HG02610 (cell line): ENCODE measurements at regions not wholly inside any gene's neighbourhood (a gene's known extent, or its start where the extent isn't known, plus 50 kb on each side); places are given as distances from the start of the nearest gene placed in this dataset.
"Not testable (repeated sequence)": the region's sequence is repeated elsewhere in the genome, so short reads cannot be mapped to it uniquely, and the experiment has no call there.

Experiments
- ATAC-seq: cut with Tn5 transposase; IDR thresholded peaks from one replicate; pipeline ENCODE4 v1.9.1; 2021; ENCODE audit warnings: mild to moderate bottlenecking, moderate library complexity; ENCODE audit not compliant: unreplicated experiment

- no peak for ATAC-seq
These were observed 173.8 kb upstream of the CNOT2 start for GRCh38 chr12:70069221-70070105.

- no peak for ATAC-seq
These were observed 172.7 kb upstream of the CNOT2 start for GRCh38 chr12:70070494-70071007.

GRCh38 chr12:70074510-70074909 lies 168.7 kb upstream of the CNOT2 start:
- ATAC-seq: no peak

DNA sequence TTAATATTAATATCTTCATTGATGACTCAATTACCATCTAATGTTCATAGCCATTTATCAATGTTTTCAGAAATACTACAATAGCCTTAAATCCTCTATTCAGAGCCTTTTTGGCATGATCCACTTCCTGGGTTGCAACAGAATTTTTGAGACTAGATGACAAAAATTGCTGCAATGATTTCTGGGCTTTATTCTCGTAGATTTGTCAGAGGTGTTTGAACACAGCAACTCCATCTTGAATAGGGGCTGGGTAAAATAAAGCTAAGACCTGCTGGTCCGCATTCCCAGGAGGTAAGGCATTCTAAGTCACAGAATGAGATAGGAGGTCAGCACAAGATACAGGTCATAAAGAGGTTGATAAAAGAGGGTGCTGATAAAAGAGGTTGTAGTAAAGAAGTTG lies 165.8 kb upstream of the CNOT2 start:
- ATAC-seq: no peak

GRCh38 chr12:70078161-70078560 lies 165.1 kb upstream of the CNOT2 start:
- ATAC-seq: no peak

GRCh38 chr12:70080566-70080965 lies 162.7 kb upstream of the CNOT2 start:
- ATAC-seq: no peak

- ATAC-seq: no peak
These were observed 160.1 kb upstream of the CNOT2 start for GRCh38 chr12:70082997-70083676.

- no peak for ATAC-seq
These were observed 159.6 kb upstream of the CNOT2 start for GRCh38 chr12:70083677-70084020.

DNA sequence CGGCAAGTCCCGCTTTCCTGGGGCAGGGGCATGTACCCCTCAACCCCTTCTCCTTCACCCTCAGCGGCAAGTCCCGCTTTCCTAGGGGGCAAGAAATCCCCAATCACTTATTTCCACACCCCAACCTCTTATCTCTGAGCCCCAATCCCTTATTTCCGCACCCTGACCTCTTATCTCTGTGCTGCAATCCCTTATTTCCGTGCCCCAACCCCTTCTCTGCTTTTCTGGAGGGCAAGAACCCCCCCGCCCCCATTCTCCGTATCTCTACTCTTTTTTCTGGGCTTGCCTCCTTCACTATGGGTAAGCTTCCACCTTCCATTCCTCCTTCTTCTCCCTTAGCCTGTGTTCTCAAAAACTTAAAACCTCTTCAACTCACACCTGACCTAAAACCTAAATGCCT lies 156.9 kb upstream of the CNOT2 start:
- ATAC-seq: not testable (repeated sequence)

DNA sequence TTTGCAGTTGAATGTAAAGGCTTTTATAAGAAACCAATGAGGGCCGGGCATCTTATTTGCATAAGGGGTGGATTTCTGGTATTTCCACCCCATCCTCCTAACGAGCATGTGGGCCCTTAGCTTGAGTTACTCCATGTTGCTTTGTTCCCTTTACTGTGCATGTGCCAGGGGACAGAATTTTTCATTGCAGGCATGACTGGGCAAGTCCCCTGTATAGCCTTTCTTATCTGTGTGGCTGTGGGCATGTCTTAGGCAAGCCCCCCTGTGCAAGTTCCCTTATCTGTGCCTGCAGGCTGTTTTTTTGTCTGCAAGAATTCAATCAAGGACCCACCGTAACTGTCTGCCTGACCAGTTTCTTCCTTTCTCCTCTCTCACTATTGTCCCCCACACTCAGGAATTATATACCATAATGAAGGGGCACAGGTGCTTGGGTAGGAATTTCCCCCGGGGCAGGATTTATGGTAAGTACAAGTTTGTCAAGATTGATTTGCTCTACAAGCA lies 152.2 kb upstream of the CNOT2 start:
- no peak for ATAC-seq

GRCh38 chr12:70094467-70094866 lies 148.8 kb upstream of the CNOT2 start:
- no peak for ATAC-seq

- no peak for ATAC-seq
These were observed 146.3 kb upstream of the CNOT2 start for GRCh38 chr12:70096759-70097410.

DNA sequence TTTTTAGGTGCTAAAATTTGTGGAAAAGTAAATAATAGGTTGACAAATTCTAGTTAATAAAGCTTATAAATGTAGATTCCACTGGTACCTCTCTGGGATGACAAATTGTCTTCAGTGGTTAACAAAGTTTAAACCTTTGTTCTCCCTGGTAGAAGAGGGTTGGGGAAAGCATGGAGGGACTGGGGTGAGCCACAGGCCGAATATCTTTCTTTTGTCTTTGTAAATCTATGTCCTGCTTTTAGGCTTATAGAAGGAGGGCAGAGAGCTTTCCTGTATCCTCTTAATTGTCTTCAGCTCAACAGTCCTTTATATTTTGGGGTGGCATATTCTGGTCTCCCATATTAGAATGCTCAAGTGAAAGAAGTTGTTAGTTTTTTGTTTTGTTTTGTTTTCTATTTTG lies 142.2 kb upstream of the CNOT2 start:
- ATAC-seq: no peak

DNA sequence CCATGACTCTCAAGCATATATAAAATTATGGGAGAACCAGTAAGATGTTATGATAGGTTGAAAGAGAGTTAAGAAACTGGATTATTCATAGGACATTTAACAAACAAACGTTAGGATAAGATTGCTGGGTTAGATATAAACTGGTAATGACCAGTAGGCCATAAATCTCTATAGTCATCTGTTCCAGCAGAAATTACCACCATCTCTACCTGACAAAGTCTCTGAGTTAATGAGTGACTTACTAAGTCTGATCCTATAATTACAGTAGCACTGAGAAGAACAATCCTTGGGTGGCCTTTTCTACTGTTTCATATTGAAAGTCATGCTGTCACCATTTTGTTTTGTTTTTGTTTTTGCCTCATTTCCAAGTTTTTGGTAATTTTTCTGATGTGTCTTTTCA lies 136.9 kb upstream of the CNOT2 start:
- ATAC-seq: no peak

GRCh38 chr12:70110085-70110484 lies 133.1 kb upstream of the CNOT2 start:
- no peak for ATAC-seq

- no peak for ATAC-seq
These were observed 125.6 kb upstream of the CNOT2 start for GRCh38 chr12:70117670-70118069.

- ATAC-seq: no peak
These were observed 122.3 kb upstream of the CNOT2 start for GRCh38 chr12:70120970-70121369.

GRCh38 chr12:70121562-70121961 lies 121.7 kb upstream of the CNOT2 start:
- ATAC-seq: no peak

- ATAC-seq: no peak
These were observed 120.4 kb upstream of the CNOT2 start for GRCh38 chr12:70122804-70123203.

GRCh38 chr12:70149013-70149412 lies 94.2 kb upstream of the CNOT2 start:
- no peak for ATAC-seq

GRCh38 chr12:70149665-70150064 lies 93.6 kb upstream of the CNOT2 start:
- no peak for ATAC-seq

DNA sequence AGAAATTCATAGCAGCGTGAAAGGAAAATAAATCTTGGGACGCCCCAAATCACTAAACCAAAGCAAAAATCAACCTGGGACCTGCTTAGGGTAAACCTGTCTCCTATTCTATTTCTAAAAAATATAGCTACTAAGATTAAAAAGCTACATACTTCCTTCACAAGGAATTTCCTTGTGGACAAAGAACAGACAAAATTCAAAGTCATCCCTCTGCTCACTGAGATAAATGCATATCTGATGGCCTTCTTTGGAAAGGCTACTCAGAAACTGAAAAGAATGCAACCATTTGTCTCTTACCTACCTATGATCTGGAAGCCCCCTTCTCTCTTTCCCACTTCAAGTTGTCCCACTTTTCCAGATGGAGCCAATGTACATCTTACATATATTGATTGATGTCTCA lies 93.0 kb upstream of the CNOT2 start:
- no peak for ATAC-seq
